Muscle of leg (tissue), 3 donors: ENCODE measurements at regions not wholly inside any gene's neighbourhood (a gene's known extent, or its start where the extent isn't known, plus 50 kb on each side); places are given as distances from the start of the nearest gene placed in this dataset.

Source experiments
- DNase-seq: peaks from one replicate; pipeline ENCODE4 v3.0.0; 2013
- H3K27ac ChIP-seq: one replicate; pipeline ENCODE4 v1.5.1; 2013; ENCODE audit warnings: mild to moderate bottlenecking, low read length, control low read depth
- H3K27me3 ChIP-seq: one replicate; pipeline ENCODE4 v1.6.1; 2013; ENCODE audit warnings: low read length; ENCODE audit not compliant: control insufficient read depth, insufficient read depth
- H3K36me3 ChIP-seq: one replicate; pipeline ENCODE4 v1.6.1; 2013; ENCODE audit warnings: low read length; ENCODE audit not compliant: control insufficient read depth, insufficient read depth
- H3K4me1 ChIP-seq: one replicate; pipeline ENCODE4 v1.6.1; 2013; ENCODE audit warnings: low read length; ENCODE audit not compliant: control insufficient read depth, insufficient read depth
- H3K4me3 ChIP-seq: one replicate; pipeline ENCODE4 v1.5.1; 2013; ENCODE audit warnings: low read length, control low read depth
- H3K9me3 ChIP-seq: replicated peaks from 2 replicates; pipeline ENCODE4 v1.6.1; 2013; ENCODE audit warnings: low read depth, low read length; ENCODE audit not compliant: control insufficient read depth
- WGBS: methylation state at CpG from one replicate; pipeline ENCODE4 v1.1.5; 2013; ENCODE audit warnings: missing lambda C conversion rate; ENCODE audit not compliant: insufficient coverage; 5-methylcytosine and 5-hydroxymethylcytosine counted together

- Histone ChIP-seq H3K4me3 (no peak overlapping the region), H3K27ac (no peak overlapping the region), H3K27me3 (peaks cover 11% of the 10 kb centered on the region), H3K4me1 (no peaks in the 10 kb centered on the region), H3K9me3 (no peaks in the 10 kb centered on the region), H3K36me3 (no peaks in the 10 kb centered on the region)
- 78% methylated on average over 2 of the region's 4 CpGs for WGBS
- DNase-seq: no peak
Observed at GRCh38 chr10:123564631-123565030, 101.5 kb upstream of the GPR26 start.

DNA sequence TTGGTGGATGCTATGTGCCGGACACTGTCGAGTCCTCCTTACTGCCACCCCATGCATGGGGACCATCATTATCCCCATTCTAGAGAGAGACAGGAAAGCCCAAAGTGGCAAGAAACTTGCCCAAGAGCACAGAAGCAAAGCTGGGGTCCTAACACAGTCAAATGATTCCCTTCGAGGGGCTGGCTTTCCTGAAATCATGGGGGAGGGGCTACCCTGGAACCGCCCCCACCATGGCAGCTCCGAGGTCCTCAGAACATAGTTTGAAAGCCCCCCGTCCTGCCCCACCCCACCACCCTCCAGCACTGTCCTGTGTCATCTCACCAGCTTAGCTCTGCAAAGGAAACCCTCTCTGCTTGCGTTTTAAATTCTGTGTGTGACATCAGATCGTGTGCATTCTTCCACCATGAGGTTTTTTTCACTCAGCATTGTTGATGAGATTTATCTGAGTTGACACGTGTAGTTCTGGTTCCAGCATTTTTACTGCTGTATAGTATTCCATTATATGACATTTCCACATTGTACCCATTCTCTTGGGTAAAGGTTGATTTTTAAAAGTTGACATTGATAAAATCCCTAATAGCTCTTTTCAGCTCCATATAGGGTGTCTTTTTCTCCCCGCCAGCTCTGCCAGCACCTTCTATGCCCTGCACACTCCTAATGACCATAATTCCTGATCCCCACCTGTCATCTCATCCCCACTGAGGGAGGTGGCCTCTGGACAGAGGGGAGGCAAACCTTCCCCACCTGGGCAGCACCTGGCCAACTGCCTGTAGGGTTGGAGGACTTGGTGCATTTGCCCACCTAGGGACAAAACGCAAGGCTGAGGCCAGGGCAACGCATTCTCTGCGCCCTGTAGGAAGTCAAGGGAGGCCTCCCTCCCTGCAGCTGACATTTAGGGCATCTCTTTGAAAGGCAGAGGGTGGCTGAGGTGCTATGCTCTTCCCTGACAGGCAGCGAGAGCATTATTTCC, 100.2 kb upstream of the GPR26 start:
- no peaks in the 10 kb centered on the region for H3K9me3 ChIP-seq

DNA sequence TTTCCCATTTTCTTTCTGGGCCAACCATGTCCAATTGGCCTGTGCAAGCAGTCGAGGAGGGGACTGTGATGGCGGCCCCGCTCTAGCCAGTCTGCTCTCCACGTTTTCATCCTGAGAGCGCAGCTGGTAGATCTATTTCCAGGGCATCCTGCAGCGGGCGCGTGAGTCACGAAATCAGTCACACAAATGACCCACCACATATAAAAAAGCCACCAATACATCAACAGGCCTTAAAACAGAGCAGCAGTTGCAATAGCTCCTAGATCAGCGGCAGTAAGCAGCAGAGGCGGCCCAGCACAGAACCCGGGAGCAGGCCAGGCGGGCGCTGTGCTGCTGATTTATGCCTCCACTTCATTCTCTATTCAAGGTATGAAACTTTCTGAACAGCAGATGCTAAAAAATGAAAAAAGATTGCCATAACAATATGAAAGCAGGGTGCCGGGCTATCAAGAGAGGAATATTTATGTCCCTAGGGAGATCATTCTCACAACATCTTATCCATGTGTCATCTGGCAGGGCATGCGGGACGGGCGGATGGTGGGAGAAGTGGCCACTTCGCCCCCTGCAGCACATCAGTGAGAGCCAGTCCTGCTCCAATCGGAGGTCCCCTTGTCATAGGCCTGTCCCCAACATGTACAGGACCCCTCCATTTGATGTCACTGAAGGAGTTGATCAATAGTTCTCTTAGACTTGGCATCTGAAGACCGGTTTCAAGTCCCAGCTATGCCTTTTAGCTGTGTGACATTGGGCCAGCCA, 98.0 kb upstream of the GPR26 start:
- Histone ChIP-seq H3K27me3 (peaks cover 12% of the 10 kb centered on the region), H3K27ac (no peak overlapping the region), H3K9me3 (no peaks in the 10 kb centered on the region), H3K36me3 (no peaks in the 10 kb centered on the region), H3K4me3 (no peak overlapping the region), H3K4me1 (no peaks in the 10 kb centered on the region)
- DNase-seq: no peak
- 73% methylated on average over 9 of the region's 21 CpGs for WGBS

More for the DNA sequence above, 100.2 kb upstream of the GPR26 start:
- no peak for DNase-seq
- Histone ChIP-seq H3K4me3 (no peak overlapping the region), H3K27ac (no peak overlapping the region), H3K36me3 (no peaks in the 10 kb centered on the region), H3K4me1 (no peaks in the 10 kb centered on the region), H3K27me3 (peaks cover 6% of the 10 kb centered on the region)
- WGBS: 87% methylated on average over 7 of the region's 14 CpGs

DNA sequence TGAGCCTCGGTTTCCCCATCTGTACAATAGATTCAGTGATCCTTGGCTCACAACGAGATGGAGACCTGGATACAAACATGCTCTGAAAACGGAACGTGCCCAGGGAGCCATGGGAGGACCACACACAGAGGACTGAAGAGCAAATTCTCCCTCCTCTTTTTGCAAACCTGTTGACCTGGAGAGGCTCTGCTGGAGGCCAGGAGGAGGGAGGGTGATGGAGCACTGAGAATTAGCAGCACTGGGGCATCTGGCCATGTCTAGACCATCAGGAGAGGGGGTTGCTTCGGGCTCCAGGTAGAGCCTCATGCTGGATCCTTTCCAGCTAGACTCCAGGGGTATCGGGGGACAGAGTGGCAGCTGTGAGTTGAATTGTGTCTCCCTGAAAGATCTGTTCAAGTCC, 97.4 kb upstream of the GPR26 start:
- peaks cover 14% of the 10 kb centered on the region for H3K27me3 ChIP-seq
- no peaks in the 10 kb centered on the region for H3K36me3 ChIP-seq
- no peak overlapping the region for H3K27ac ChIP-seq
- H3K4me1 ChIP-seq: no peaks in the 10 kb centered on the region
- DNase-seq: no peak
- no peaks in the 10 kb centered on the region for H3K9me3 ChIP-seq
- no peak overlapping the region for H3K4me3 ChIP-seq
- 60% methylated on average over 3 of the region's 6 CpGs for WGBS

DNA sequence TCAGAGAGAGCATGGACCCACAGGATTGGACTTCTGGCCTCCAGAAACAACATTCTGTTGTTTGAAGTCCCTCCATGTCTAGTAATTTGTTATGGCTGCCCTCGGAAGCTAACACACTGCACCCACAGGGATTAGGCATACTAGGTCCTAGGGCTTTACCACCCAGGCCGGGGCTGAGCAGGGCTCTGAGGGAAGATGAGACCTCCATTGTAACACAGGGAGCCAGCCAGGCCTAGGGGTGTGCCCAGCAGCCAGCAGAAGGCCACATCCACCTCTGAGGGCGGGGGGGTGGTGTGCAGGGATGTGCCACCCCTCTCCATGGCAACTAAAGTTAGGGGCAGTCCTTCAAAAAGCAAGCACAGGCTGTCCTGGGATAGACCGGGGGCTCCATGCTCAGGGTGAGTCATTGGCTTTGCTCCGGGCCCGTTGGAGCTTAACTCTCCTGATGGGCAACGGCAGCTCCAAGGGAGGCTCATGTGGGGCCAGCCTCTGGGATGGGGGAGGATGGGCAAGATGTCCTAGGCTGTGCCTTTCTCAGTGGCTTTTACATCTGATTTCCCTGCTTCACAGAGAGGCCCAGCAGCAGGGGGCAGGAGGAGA, 96.6 kb upstream of the GPR26 start:
- no peaks in the 10 kb centered on the region for H3K36me3 ChIP-seq
- no peak for DNase-seq
- no peaks in the 10 kb centered on the region for H3K9me3 ChIP-seq
- H3K27me3 ChIP-seq: peaks cover 18% of the 10 kb centered on the region
- WGBS: 85% methylated on average over 5 of the region's 7 CpGs
- no peaks in the 10 kb centered on the region for H3K4me1 ChIP-seq
- no peak overlapping the region for H3K27ac ChIP-seq
- H3K4me3 ChIP-seq: no peak overlapping the region

- Histone ChIP-seq H3K27me3 (peaks cover 21% of the 10 kb centered on the region), H3K4me3 (no peak overlapping the region), H3K4me1 (no peaks in the 10 kb centered on the region), H3K9me3 (no peaks in the 10 kb centered on the region), H3K27ac (no peak overlapping the region), H3K36me3 (no peaks in the 10 kb centered on the region)
- WGBS: 80% methylated on average over 15 of the region's 20 CpGs
- DNase-seq: no peak
Observed at GRCh38 chr10:123570051-123570897, 95.9 kb upstream of the GPR26 start.

- Histone ChIP-seq H3K4me3 (no peak overlapping the region), H3K36me3 (no peaks in the 10 kb centered on the region), H3K9me3 (no peaks in the 10 kb centered on the region), H3K27me3 (peaks cover 19% of the 10 kb centered on the region), H3K4me1 (no peaks in the 10 kb centered on the region), H3K27ac (no peak overlapping the region)
- no peak for DNase-seq
- WGBS: 70% methylated on average over 4 of the region's 12 CpGs
Observed at GRCh38 chr10:123570898-123571515, 95.1 kb upstream of the GPR26 start.

DNA sequence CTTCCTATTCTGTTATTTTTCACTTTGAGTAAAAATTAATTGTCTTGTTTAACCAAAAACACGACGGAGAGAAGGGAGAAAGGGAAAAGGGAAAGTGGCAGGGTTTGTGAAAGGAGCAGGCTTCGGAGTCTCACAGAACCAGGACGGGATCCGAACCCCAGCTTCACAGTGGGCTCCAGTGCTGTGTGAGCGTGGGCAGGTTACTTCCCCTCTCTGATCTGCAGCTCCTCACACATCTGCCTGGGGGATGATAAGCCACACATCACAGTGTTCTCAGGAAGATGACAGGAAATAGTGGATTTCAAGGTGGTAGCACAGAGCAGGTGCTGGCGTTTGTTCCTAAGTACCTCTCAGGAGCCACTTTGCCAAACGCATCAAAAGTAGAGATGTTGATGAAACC, 94.2 kb upstream of the GPR26 start:
- no peak overlapping the region for H3K4me3 ChIP-seq
- H3K9me3 ChIP-seq: no peaks in the 10 kb centered on the region
- DNase-seq: no peak
- H3K4me1 ChIP-seq: no peaks in the 10 kb centered on the region
- peaks cover 19% of the 10 kb centered on the region for H3K27me3 ChIP-seq
- H3K27ac ChIP-seq: no peak overlapping the region
- H3K36me3 ChIP-seq: no peaks in the 10 kb centered on the region
- 68% methylated on average over 6 of the region's 8 CpGs for WGBS

DNA sequence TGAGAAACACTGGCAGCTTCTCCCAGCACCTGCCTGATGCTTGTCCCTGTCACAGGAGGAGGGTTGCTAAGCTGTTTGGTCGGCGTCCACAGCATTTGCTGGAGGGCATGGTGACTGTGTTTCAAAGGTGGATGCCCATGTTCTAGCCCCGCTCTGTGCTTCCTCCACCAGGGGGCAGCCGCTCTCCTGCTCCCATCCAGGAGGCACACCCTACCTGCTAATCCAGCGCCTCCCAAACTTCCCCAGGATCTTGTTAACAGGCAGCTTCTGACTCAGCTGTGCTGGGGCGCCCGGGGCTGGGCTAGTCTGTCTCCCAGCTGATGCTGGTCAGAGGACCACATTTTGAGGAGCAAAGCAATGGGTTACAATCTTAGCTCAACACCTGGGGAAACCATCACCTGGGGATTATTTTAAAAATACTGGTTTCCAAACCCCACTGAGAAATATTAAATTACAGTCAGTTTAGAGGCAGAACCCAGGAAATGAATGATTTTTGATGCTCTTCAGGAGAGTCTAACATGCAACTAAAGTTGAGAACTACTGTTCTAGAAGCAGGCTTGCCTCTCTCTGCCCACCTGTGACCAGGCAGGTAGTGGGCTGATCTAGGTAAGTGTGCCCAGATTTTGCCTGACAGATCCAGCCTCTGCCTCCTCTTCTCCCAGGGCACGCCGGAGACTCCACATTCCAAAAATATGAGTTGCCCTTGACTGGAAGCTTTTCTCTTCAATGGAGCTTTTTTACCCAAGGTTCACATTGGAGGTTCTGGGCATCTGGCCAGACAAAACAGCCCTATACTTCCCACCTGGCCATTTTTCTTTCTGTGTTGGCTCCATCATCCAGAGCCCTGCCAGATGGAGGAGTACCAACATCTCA, 92.7 kb upstream of the GPR26 start:
- H3K4me1 ChIP-seq: no peaks in the 10 kb centered on the region
- no peaks in the 10 kb centered on the region for H3K9me3 ChIP-seq
- no peak for DNase-seq
- H3K36me3 ChIP-seq: no peaks in the 10 kb centered on the region
- WGBS: 4% methylated on average over 5 of the region's 9 CpGs
- H3K4me3 ChIP-seq: no peak overlapping the region
- peaks cover 17% of the 10 kb centered on the region for H3K27me3 ChIP-seq
- no peak overlapping the region for H3K27ac ChIP-seq
